HG02840 (cell line): ENCODE measurements at regions not wholly inside any gene's neighbourhood (a gene's known extent, or its start where the extent isn't known, plus 50 kb on each side); places are given as distances from the start of the nearest gene placed in this dataset.

Experiments used
- ATAC-seq: cut with Tn5 transposase; IDR thresholded peaks from one replicate; pipeline ENCODE4 v1.9.1; 2021; ENCODE audit warnings: mild to moderate bottlenecking, moderate library complexity, moderate number of reproducible peaks; ENCODE audit not compliant: unreplicated experiment, low FRiP score

DNA sequence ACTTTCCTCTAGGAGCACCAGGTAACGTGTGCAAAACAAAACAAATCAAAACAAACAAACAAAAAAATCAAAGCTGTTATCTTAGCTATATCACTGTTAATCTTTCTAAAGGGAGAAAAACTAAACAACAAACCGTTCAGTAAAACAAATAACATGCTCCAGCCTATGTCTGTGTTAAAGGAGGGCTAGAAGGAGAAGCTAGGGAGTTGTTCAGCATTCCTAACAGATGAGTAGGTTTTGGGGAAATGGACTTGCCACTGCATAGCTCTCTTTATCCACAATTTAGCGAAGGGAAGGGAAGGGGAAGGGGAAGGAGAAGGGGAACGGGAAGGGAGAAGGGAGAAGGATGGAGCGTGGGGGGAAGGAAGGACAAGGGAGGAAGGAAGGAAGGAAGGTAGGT lies 134.2 kb upstream of the AKR1E2 start:
- ATAC-seq: no peak

DNA sequence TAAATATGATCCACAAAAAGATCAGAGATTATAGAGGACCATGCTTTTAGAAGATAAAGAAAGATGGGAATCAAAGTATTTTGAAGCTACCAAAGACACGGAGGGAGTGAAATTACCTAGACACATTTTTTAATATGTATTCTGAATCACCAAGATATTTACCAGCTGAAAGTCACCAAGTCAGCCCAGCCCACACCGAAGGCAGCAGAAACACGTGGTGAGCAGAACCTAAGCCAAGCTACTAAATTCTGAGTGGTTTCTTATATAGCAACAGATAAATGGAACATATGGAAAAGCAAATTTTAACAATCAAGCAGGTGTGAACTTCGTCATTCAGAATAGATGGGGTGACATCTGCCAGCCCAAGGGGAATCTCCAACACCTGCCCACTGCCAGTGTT lies 134.7 kb upstream of the AKR1E2 start:
- no peak for ATAC-seq

DNA sequence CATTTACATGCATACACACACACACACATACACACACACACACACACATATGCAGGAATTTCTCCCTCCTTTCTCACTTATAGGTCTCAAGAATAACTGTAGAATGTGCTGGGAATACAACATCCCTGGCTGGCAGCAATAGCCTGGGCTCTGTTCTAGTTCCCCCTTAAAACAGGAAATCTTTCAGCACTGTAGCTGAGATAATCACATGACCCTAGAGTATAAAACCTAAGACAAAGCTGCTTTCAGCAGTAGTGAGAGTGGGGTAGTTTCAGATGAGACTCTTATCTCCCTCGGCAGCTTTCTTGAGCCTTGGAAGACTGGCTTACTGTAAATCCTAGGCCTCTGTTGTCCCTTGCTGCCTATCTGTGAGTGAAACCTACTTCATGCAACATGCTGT lies 137.4 kb upstream of the AKR1E2 start:
- ATAC-seq: no peak

DNA sequence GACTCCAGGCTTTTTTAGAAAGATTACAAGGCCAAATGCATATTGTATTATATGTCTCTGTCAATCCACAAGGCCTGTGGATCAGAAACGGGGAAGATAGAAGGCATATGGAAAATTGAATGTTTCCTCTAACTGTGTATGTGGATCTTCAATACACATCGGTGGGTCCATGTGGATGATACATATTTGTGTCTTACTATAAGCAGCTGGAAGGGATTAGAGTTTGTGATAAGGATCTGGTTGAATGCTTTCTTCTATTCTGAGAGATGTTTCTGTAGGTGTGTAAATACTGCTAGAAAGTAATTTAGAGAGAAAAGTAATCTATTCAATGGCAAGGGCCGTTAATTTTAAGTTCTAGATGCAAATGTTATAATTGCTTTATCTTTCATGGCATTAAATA lies 137.8 kb upstream of the AKR1E2 start:
- ATAC-seq: no peak

- ATAC-seq: no peak
Measured at GRCh38 chr10:4687397-4687796, 138.6 kb upstream of the AKR1E2 start.

DNA sequence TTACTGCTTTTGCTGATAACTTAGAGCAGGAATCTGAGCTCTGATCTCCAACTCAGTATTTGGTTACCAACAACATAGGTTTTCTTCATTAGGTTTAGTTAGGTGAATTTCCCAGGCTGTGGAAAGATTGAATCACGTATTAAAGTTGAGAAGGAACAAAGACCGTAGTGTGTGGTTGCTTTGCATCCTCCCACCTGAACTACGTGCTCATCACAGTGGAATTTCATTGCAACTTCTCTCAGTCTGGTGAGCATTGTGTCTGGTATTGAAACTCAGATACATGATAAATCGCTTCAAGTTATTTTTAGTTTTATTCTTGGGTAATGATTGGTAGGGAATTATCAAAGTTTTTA lies 139.4 kb upstream of the AKR1E2 start:
- ATAC-seq: no peak

- no peak for ATAC-seq
Measured at GRCh38 chr10:4685904-4686643, 139.9 kb upstream of the AKR1E2 start.

- ATAC-seq: no peak
Measured at GRCh38 chr10:4685491-4685890, 140.5 kb upstream of the AKR1E2 start.

DNA sequence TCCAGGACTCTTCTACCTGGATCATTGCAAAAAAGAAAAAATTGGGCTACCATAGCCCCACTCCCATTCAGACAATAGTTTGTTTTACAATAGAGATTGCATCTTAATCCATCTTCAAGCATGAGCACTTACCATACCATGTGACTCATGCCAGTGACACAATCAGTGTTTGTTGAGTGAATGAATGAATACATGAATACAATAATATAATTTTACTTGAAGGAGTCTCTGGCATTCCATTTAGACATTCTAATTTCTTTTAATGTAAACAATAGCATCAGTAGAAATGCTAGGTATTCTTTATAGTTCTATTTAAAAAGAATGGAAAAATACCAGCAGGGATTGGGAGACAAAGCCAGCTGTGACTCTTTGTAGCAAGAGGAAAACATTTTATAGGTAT lies 141.6 kb upstream of the AKR1E2 start:
- ATAC-seq: no peak

DNA sequence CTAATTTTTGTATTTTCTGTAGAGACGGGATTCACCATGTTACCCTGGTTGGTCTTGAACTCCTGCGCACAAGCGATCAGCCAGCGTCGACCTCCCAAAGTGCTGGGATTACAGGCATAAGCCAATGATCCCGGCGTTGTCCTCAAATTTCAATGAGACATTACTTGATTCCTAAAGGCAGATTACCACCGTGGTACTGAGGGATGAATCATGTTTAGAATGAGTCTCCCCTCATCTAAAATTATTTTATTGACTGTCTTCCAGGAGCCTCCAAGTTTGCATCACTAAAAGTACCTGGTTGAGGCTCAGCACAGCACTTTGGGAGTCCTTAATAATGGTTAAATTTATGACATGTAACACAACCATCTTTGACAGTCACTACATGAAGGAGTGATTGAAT lies 142.2 kb upstream of the AKR1E2 start:
- ATAC-seq: no peak

GRCh38 chr10:4683137-4683536 lies 142.9 kb upstream of the AKR1E2 start:
- ATAC-seq: no peak

DNA sequence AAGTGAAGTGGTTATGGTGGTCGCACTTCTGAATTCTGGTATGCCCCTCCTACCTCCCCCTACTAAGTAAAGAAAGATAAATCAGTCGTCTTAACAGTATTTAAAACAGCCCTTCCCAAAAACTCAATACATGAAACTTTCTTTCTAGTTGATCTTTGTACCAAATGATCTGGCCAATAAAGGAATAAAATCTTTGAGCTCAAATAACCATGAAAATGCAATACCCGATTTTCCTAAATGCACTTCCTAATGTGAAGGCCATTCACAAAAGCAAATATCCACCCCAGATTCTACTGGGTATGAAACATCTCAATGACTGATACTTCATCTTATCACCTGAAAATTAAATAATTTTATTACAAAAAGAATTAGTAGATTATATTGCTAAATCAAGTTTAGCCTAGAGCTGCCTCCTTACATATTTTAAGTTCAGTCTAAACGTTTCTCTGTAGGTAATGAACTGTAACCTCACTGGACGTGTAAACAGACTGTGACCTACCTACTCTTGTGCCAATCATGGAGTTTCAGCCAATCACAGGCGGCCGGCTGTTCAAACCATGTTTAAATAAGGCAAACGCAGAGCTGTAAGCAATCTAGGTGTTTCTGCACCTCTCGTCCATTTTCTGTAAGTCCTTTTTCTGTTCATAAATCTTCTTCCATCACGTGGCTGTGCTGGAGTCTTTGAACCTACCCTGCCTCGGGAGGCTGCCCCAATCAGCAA lies 146.9 kb upstream of the AKR1E2 start:
- ATAC-seq: no peak

DNA sequence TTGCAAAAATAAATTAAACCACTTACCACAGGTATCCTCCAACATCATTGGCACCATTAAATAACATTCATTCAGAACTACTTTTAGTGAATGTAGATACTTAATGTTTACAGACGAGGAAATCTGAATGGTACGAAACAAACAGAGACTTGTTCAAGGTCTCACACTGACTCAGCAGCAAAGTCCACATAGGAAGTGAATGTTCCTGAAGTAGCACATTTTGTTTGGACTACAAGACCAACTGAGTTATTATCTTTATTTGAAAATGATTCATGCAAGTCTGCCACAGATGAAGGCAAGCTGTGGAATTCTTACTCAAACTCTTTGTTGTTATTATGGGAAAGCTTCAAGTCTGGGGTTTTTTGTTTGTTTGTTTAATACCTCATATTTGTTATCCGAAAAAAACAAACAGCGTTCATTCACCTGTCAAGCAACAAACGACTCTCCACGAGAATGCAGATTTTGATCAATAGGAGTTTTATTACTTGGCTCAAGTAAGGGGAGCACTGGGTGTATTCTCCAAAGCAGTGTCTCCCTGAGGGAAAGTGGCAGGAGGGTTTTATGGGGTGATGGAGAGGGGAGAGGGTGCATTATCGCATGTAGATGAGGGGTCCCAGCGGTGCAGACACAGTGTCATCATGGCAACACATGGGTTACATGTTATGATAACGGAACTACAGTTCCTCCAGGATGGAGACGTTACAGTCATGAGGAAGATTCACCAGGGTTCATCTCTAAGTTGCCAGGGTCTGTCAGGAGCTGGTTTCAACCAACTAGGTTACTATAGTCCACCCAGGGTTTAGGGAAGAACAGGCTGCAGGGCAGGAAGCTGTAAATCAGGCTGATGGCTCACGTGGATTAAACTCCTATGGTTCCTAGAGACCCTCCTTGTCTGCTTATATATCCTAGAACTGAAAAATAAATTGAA lies 147.7 kb upstream of the AKR1E2 start:
- no peak for ATAC-seq

DNA sequence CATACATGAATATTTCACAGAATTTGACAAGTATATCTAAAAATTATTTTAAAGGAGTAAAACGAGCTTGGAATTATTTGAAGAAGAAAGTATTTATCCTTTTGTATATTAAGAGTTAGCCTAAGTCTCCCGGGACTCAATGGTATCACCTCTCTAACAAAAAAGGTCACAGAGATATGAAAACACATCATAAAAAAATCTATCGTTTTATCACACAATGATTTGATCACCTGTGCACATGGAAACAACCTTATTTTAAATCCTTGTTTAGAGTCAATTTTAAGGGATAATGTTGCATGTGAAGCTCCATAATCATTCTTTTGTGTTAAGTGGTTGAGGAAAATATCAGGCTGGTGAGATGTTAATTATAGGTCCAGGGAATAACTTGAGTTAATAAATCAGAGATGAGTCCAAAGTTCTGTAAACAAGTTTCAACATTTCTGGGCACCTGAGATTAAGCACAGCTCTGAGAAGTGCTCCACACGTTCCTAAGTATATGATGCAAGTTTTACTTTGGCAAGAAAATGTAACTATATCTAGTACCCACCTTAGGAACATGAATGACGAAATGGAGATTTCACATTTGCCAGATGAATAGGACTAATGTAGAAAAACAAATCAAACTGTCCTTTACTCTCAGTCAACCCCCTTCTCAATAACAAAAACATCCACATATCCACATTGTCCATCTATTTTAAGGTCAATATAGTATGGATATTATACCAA lies 148.5 kb upstream of the AKR1E2 start:
- no peak for ATAC-seq

- ATAC-seq: no peak
Measured at GRCh38 chr10:4676566-4676965, 149.4 kb upstream of the AKR1E2 start.

DNA sequence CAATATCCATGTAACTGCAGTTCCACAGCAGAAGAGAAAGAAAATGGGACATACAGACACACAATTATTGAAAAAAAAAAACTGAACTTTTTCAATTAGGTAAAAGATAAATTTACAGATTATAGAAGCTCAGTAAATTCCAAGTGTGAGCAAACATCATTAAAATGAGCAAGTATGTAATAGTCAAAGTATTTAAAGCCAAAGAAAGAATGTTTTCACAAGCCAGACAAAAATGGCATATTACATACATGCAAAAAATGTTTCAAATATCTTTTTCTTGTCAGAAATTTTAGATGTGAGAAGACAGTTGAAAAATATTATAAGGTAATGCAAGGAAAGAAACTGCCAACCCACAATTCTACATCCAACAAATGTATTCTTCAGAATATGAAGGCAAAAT lies 150.2 kb upstream of the AKR1E2 start:
- no peak for ATAC-seq

- ATAC-seq: no peak
Measured at GRCh38 chr10:4673279-4674040, 152.5 kb upstream of the AKR1E2 start.

- ATAC-seq: no peak
Measured at GRCh38 chr10:4672201-4672600, 153.8 kb upstream of the AKR1E2 start.

DNA sequence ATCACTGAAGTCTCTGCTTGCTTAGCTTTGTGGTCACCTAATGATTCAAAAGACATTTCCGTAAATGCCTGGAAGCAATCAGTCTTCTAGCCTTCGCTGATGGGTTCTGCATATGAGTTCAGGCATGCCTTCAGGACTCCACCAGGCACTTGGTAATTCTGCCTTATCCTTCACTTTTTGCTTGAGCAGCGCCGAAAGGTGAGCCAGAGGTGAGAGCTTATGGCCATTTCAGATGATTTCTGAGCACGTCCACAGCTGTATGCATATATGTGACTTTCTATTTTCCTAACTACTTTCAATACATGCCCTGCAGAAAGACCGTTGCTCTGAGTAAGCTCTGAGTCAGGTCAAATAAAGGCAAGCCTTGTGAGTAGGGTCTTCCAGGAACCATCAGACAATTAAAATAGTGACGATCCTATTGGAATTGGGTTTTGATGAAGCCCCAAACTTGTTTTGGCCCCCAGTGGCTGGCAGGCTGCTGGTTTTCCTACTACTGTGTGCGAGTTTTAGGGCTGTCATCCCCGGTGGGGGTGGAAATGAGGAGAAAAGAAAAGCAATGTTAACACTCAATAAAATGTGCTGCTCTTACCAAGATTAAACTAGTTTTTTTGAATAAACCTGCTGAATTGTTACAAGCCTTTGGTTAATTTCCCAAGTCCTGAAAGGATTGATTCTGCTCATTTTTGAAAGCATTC lies 154.4 kb upstream of the AKR1E2 start:
- no peak for ATAC-seq
